A549 (cell line): ENCODE measurements at regions not wholly inside any gene's neighbourhood (a gene's known extent, or its start where the extent isn't known, plus 50 kb on each side); places are given as distances from the start of the nearest gene placed in this dataset.
"Not testable (repeated sequence)": the region's sequence is repeated elsewhere in the genome, so short reads cannot be mapped to it uniquely, and the experiment has no call there.

Experiments
- CEBPB ChIP-seq, 2 experiments: fragments of >200 bp in 1 of 2; sonication (Bioruptor Twin) in 1 of 2; formaldehyde crosslinking in 1 of 2; IDR thresholded peaks; 2 replicates each; pipeline ENCODE4 v1.6.1; 2012 to 2016
- EP300 ChIP-seq, 2 experiments: fragments of >200 bp; sonication (Bioruptor Twin); formaldehyde crosslinking; IDR thresholded peaks; 2 replicates in 1 of 2; 3 replicates in 1 of 2; pipeline ENCODE4 v1.6.1; 2016 to 2017
- JUNB ChIP-seq: fragments of >200 bp; sonication (Bioruptor Twin); formaldehyde crosslinking; IDR thresholded peaks from 2 replicates; pipeline ENCODE4 v1.6.1; 2016
- MAFK ChIP-seq: fragments of 450-650 bp; IDR thresholded peaks from 2 replicates; pipeline ENCODE4 v1.6.1; 2014; ENCODE audit not compliant: partially characterized antibody
- MAZ ChIP-seq: fragments of 150-350 bp; IDR thresholded peaks from 2 replicates; pipeline ENCODE4 v1.6.1; 2014; ENCODE audit warnings: antibody characterized with exemption, low read depth, low read length, borderline replicate concordance
- NPAS2 ChIP-seq: fragments of 250-450 bp; sonication (Bioruptor Pico); IDR thresholded peaks from 2 replicates; pipeline ENCODE4 v1.8.0; 2022; ENCODE audit warnings: mild to moderate bottlenecking, moderate library complexity, borderline replicate concordance
- POLR2A ChIP-seq: IDR thresholded peaks from 2 replicates; pipeline ENCODE4 v1.6.1; 2012; ENCODE audit warnings: mild to moderate bottlenecking, low read length
- RAD21 ChIP-seq, 2 experiments: fragments of >200 bp in 1 of 2; sonication (Bioruptor Twin) in 1 of 2; formaldehyde crosslinking in 1 of 2; IDR thresholded peaks in 1 of 2; conservative IDR thresholded peaks in 1 of 2; 2 replicates in 1 of 2; 3 replicates in 1 of 2; pipeline ENCODE4 v1.6.1; 2012 to 2018; ENCODE audit warnings: inconsistent platforms in 1 of 2
- RFX5 ChIP-seq: fragments of 450-650 bp; IDR thresholded peaks from 2 replicates; pipeline ENCODE4 v1.7.1; 2014; ENCODE audit warnings: antibody characterized with exemption, mild to moderate bottlenecking, moderate library complexity
- ZSCAN20 ChIP-seq: fragments of 250-450 bp; sonication (Bioruptor Pico); IDR thresholded peaks from 2 replicates; pipeline ENCODE4 v1.8.0; 2022; ENCODE audit warnings: mild to moderate bottlenecking, moderate library complexity
- TF ChIP-seq, protein P1 (sequence below): fragments of >200 bp; sonication (Bioruptor Twin); formaldehyde crosslinking; IDR thresholded peaks from 3 replicates; pipeline ENCODE4 v1.5.1; 2016
- TF ChIP-seq, protein P2 (sequence below): fragments of 200-600 bp; sonication (generic); IDR thresholded peaks from 2 replicates; pipeline ENCODE4 v1.6.1; 2016; ENCODE audit warnings: antibody characterized with exemption, mild to moderate bottlenecking, moderate library complexity

DNA sequence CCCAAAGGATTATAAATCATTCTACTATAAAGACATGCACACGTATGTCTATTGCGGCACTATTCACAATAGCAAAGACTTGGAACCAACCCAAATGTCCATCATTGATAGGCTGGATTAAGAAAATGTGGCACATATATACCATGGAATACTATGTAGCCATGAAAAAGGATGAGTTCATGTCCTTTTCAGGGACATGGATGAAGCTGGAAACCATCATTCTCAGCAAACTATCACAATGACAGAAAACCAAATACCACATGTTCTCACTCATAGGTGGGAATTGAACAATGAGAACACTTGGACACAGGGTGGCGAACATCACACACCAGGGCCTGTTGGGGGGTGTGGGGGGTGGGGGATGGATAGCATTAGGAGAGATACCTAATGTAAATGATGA, 273.8 kb downstream of the DEPDC1B start:
- not testable (repeated sequence) for TF ChIP-seq NPAS2 (CRISPR knock-in tag); JUNB; RAD21 (conservative IDR thresholded peaks at IDR 0.05 in 1 of 2, IDR thresholded peaks at IDR 0.05 in 1 of 2); MAFK; POLR2A; ZSCAN20 (CRISPR knock-in tag); MAZ; RFX5; CEBPB (IDR thresholded peaks at IDR 0.05); EP300 (IDR thresholded peaks at IDR 0.05)
- TF ChIP-seq, protein P1, sequence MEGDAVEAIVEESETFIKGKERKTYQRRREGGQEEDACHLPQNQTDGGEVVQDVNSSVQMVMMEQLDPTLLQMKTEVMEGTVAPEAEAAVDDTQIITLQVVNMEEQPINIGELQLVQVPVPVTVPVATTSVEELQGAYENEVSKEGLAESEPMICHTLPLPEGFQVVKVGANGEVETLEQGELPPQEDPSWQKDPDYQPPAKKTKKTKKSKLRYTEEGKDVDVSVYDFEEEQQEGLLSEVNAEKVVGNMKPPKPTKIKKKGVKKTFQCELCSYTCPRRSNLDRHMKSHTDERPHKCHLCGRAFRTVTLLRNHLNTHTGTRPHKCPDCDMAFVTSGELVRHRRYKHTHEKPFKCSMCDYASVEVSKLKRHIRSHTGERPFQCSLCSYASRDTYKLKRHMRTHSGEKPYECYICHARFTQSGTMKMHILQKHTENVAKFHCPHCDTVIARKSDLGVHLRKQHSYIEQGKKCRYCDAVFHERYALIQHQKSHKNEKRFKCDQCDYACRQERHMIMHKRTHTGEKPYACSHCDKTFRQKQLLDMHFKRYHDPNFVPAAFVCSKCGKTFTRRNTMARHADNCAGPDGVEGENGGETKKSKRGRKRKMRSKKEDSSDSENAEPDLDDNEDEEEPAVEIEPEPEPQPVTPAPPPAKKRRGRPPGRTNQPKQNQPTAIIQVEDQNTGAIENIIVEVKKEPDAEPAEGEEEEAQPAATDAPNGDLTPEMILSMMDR, result not testable (repeated sequence)
- TF ChIP-seq, protein P2, sequence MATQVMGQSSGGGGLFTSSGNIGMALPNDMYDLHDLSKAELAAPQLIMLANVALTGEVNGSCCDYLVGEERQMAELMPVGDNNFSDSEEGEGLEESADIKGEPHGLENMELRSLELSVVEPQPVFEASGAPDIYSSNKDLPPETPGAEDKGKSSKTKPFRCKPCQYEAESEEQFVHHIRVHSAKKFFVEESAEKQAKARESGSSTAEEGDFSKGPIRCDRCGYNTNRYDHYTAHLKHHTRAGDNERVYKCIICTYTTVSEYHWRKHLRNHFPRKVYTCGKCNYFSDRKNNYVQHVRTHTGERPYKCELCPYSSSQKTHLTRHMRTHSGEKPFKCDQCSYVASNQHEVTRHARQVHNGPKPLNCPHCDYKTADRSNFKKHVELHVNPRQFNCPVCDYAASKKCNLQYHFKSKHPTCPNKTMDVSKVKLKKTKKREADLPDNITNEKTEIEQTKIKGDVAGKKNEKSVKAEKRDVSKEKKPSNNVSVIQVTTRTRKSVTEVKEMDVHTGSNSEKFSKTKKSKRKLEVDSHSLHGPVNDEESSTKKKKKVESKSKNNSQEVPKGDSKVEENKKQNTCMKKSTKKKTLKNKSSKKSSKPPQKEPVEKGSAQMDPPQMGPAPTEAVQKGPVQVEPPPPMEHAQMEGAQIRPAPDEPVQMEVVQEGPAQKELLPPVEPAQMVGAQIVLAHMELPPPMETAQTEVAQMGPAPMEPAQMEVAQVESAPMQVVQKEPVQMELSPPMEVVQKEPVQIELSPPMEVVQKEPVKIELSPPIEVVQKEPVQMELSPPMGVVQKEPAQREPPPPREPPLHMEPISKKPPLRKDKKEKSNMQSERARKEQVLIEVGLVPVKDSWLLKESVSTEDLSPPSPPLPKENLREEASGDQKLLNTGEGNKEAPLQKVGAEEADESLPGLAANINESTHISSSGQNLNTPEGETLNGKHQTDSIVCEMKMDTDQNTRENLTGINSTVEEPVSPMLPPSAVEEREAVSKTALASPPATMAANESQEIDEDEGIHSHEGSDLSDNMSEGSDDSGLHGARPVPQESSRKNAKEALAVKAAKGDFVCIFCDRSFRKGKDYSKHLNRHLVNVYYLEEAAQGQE, result not testable (repeated sequence)
